Neural cell (in vitro differentiated cells): ENCODE measurements at regions not wholly inside any gene's neighbourhood (a gene's known extent, or its start where the extent isn't known, plus 50 kb on each side); places are given as distances from the start of the nearest gene placed in this dataset.
A peak's percentile ranks its signal among the peaks of the same experiment; 100 is the strongest.

Experiments
- H2AFZ ChIP-seq: fragments of 200-600, 300-800 bp; sonication (generic), shearing (Covaris generic); 2 replicates; pipeline ENCODE4 v1.6.0; 2014; ENCODE audit warnings: low read depth, mild to moderate bottlenecking, antibody characterized with exemption, low read length, moderate library complexity
- H3F3A ChIP-seq: fragments of 200-600 bp; shearing (Covaris generic); 2 replicates; pipeline ENCODE4 v1.6.1; 2016; ENCODE audit warnings: mild to moderate bottlenecking, moderate library complexity, mixed read lengths, antibody characterized with exemption, low read length; ENCODE audit not compliant: insufficient read depth, poor library complexity, severe bottlenecking
- H3K27ac ChIP-seq: fragments of 200-600, 300-800 bp; sonication (generic), shearing (Covaris generic); 2 replicates; pipeline ENCODE4 v1.5.1; 2014; ENCODE audit warnings: mild to moderate bottlenecking, low read length, moderate library complexity
- H3K27me3 ChIP-seq: fragments of 300-800, 200-600 bp; sonication (generic), shearing (Covaris generic); 2 replicates; pipeline ENCODE4 v1.6.0; 2014; ENCODE audit warnings: mild to moderate bottlenecking, low read depth, low read length, moderate library complexity; ENCODE audit not compliant: insufficient read depth
- H3K36me3 ChIP-seq: fragments of 300-800, 200-600 bp; sonication (generic), shearing (Covaris generic); 2 replicates; pipeline ENCODE4 v1.5.1; 2014; ENCODE audit warnings: mild to moderate bottlenecking, antibody characterized with exemption, low read length, moderate library complexity; ENCODE audit not compliant: insufficient read depth
- H3K4me2 ChIP-seq: fragments of 300-800, 200-600 bp; sonication (generic), shearing (Covaris generic); 2 replicates; pipeline ENCODE4 v1.6.0; 2014; ENCODE audit warnings: mild to moderate bottlenecking, low read length
- H3K4me3 ChIP-seq: fragments of 300-800, 200-600 bp; sonication (generic), shearing (Covaris generic); 2 replicates; pipeline ENCODE4 v1.5.1; 2014; ENCODE audit warnings: mild to moderate bottlenecking, low read length, moderate library complexity
- H3K79me2 ChIP-seq: fragments of 200-600 bp; shearing (Covaris generic); replicated peaks from 2 replicates; pipeline ENCODE4 v1.6.0; 2014; ENCODE audit warnings: mild to moderate bottlenecking, low read length, moderate library complexity; ENCODE audit not compliant: insufficient read depth
- H3K9ac ChIP-seq: fragments of 300-800, 200-600 bp; sonication (generic), shearing (Covaris generic); 2 replicates; pipeline ENCODE4 v1.6.1; 2016; ENCODE audit warnings: mild to moderate bottlenecking, low read length, mixed read lengths
- H3K9me2 ChIP-seq: fragments of 200-600 bp; shearing (Covaris generic); 2 replicates; pipeline ENCODE4 v1.6.1; 2016; ENCODE audit warnings: mild to moderate bottlenecking, low read length, mixed read lengths; ENCODE audit not compliant: insufficient read depth
- H3K9me3 ChIP-seq: fragments of 200-600, 300-800 bp; sonication (generic), shearing (Covaris generic); 2 replicates; pipeline ENCODE4 v1.6.1; 2016; ENCODE audit warnings: mild to moderate bottlenecking, mixed run types, low read length, moderate library complexity, mixed read lengths
- H4K20me1 ChIP-seq: fragments of 200-600 bp; shearing (Covaris generic); 2 replicates; pipeline ENCODE4 v1.6.1; 2016; ENCODE audit warnings: mild to moderate bottlenecking, mixed run types; ENCODE audit not compliant: insufficient read depth
- CTCF ChIP-seq: fragments of 450-650 bp; IDR thresholded peaks from 2 replicates; pipeline ENCODE4 v1.5.1; 2014; ENCODE audit warnings: antibody characterized with exemption, mild to moderate bottlenecking, moderate library complexity; ENCODE audit not compliant: poor library complexity, severe bottlenecking
- EP300 ChIP-seq: fragments of 450-650 bp; conservative IDR thresholded peaks from 2 replicates; pipeline ENCODE4 v1.6.1; 2014; ENCODE audit warnings: antibody characterized with exemption, mild to moderate bottlenecking, moderate library complexity; ENCODE audit not compliant: poor library complexity, severe bottlenecking
- EZH2 ChIP-seq: fragments of 200-600, 300-800 bp; shearing (Covaris generic), sonication (generic); IDR thresholded peaks from 2 replicates; pipeline ENCODE4 v1.6.1; 2014; ENCODE audit warnings: antibody characterized with exemption, low read length, borderline replicate concordance, mild to moderate bottlenecking; ENCODE audit not compliant: insufficient read depth, poor library complexity, severe bottlenecking
- MXI1 ChIP-seq: fragments of 450-650 bp; conservative IDR thresholded peaks from 2 replicates; pipeline ENCODE4 v1.6.1; 2014; ENCODE audit warnings: antibody characterized with exemption, mild to moderate bottlenecking; ENCODE audit not compliant: poor library complexity, severe bottlenecking
- POLR2AphosphoS5 ChIP-seq: IDR thresholded peaks from 2 replicates; pipeline ENCODE4 v1.6.1; 2012
- RAD21 ChIP-seq: fragments of 450-650 bp; conservative IDR thresholded peaks from 2 replicates; pipeline ENCODE4 v1.6.1; 2014; ENCODE audit warnings: antibody characterized with exemption, mild to moderate bottlenecking, moderate library complexity
- REST ChIP-seq: IDR thresholded peaks from 2 replicates; pipeline ENCODE4 v1.6.1; 2012; ENCODE audit warnings: borderline replicate concordance
- SMC3 ChIP-seq: fragments of 450-650 bp; conservative IDR thresholded peaks from 2 replicates; pipeline ENCODE4 v1.6.1; 2014; ENCODE audit warnings: antibody characterized with exemption, mild to moderate bottlenecking, moderate library complexity; ENCODE audit not compliant: poor library complexity
- TAF1 ChIP-seq: IDR thresholded peaks from 2 replicates; pipeline ENCODE4 v1.6.1; 2012; ENCODE audit warnings: low read depth

DNA sequence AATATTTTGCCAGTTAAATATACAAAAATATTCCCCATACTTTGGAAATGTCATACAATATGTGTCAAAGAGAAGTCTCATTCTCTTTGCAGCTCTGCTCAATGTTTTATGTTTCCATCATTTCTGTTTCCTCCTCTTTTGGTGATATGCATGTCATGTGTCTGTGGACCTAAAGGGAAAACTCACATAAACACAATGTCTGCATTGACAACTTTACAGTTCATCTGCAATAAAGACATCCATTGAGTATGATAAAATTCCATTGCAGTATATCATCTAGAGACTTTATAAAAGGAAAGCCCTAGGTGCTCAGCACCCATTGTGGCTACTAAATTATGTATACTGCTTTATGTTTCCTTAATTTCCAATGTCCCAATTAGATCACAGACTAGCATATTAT lies 461.3 kb upstream of the FAT3 start:
- no peaks in the 10 kb centered on the region for H3K79me2 ChIP-seq
- no peaks in the 10 kb centered on the region for H3F3A ChIP-seq
- no peaks in the 10 kb centered on the region for H3K9me2 ChIP-seq
- H4K20me1 ChIP-seq, result no peaks in the 10 kb centered on the region
- H3K4me2 ChIP-seq, result no peak overlapping the region
- no peak overlapping the region for H3K4me3 ChIP-seq
- H3K9me3 ChIP-seq, result no peaks in the 10 kb centered on the region
- H3K27ac ChIP-seq, result no peak overlapping the region
- TF ChIP-seq SMC3 (no peak), POLR2AphosphoS5 (peak; percentile 37), MXI1 (no peak)
- no peak overlapping the region for H3K9ac ChIP-seq
- no peak overlapping the region for H2AFZ ChIP-seq
- no peaks in the 10 kb centered on the region for H3K36me3 ChIP-seq
- no peaks in the 10 kb centered on the region for H3K27me3 ChIP-seq

GRCh38 chr11:91761406-91762025 lies 463.1 kb upstream of the FAT3 start:
- no peaks in the 10 kb centered on the region for H3K9me3 ChIP-seq
- H3K4me2 ChIP-seq, result no peak overlapping the region
- no peaks in the 10 kb centered on the region for H3K79me2 ChIP-seq
- H3F3A ChIP-seq, result no peaks in the 10 kb centered on the region
- no peaks in the 10 kb centered on the region for H4K20me1 ChIP-seq
- H2AFZ ChIP-seq, result no peak overlapping the region
- no peak overlapping the region for H3K4me3 ChIP-seq
- no peaks in the 10 kb centered on the region for H3K9me2 ChIP-seq
- H3K27ac ChIP-seq, result no peak overlapping the region
- TF ChIP-seq TAF1, result no peak
- TF ChIP-seq POLR2AphosphoS5, result no peak
- no peak for TF ChIP-seq REST
- no peak for TF ChIP-seq RAD21
- TF ChIP-seq EZH2, result no peak
- TF ChIP-seq EP300, result no peak
- no peak for TF ChIP-seq CTCF
- no peak for TF ChIP-seq MXI1
- TF ChIP-seq SMC3, result no peak
- no peaks in the 10 kb centered on the region for H3K27me3 ChIP-seq
- no peaks in the 10 kb centered on the region for H3K36me3 ChIP-seq
- H3K9ac ChIP-seq, result no peak overlapping the region
